Effector memory CD4-positive, alpha-beta T cell (primary cell): ENCODE measurements at regions not wholly inside any gene's neighbourhood (a gene's known extent, or its start where the extent isn't known, plus 50 kb on each side); places are given as distances from the start of the nearest gene placed in this dataset.
"Not testable (repeated sequence)": the region's sequence is repeated elsewhere in the genome, so short reads cannot be mapped to it uniquely, and the experiment has no call there.

Source experiments
- DNase-seq, 3 donors: peaks; one replicate each; pipeline ENCODE4 v3.0.0-alpha.2; 2020
- H3K27ac ChIP-seq: 2 replicates; pipeline ENCODE4 v1.7.0; 2013; ENCODE audit warnings: mild to moderate bottlenecking, low read length, moderate library complexity; ENCODE audit not compliant: insufficient read depth, poor library complexity, severe bottlenecking
- H3K27me3 ChIP-seq: replicated peaks from 2 replicates; pipeline ENCODE4 v1.7.0; 2013; ENCODE audit warnings: mild to moderate bottlenecking, low read length; ENCODE audit not compliant: insufficient read depth, control insufficient read depth, poor library complexity, severe bottlenecking
- H3K36me3 ChIP-seq: 2 replicates; pipeline ENCODE4 v1.7.0; 2013; ENCODE audit warnings: mild to moderate bottlenecking, low read length, moderate library complexity; ENCODE audit not compliant: control insufficient read depth, insufficient read depth
- H3K4me1 ChIP-seq: 2 replicates; pipeline ENCODE4 v1.7.0; 2013; ENCODE audit warnings: low read length, mild to moderate bottlenecking; ENCODE audit not compliant: control insufficient read depth, insufficient read depth, poor library complexity, severe bottlenecking
- H3K4me3 ChIP-seq: 2 replicates; pipeline ENCODE4 v1.7.0; 2013; ENCODE audit warnings: low read length, low read depth, mild to moderate bottlenecking; ENCODE audit not compliant: insufficient read depth, poor library complexity, severe bottlenecking
- H3K9me3 ChIP-seq: 2 replicates; pipeline ENCODE4 v1.7.0; 2013; ENCODE audit warnings: mild to moderate bottlenecking, low read length, moderate library complexity; ENCODE audit not compliant: control insufficient read depth

DNA sequence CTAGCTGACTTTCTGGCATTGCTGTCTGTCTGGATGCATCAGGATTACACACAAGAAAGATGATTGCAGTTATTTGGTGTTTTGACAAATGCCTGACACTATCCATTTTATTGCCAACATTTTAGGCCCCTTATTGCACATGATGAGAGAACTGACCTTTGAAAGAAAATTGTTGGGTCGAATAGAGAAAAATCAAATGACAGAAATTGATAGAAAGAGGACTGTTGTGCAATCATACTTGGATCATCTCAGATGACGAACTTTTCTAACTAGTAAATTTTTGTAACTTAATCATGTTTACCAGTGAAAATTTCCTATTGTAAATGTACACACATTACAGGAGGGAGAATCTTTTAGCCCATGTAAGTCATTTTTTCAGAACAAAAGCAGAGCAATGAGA is 251.5 kb upstream of the USP15 start:
- no peaks in the 10 kb centered on the region for H3K4me1 ChIP-seq
- H3K27me3 ChIP-seq = no peaks in the 10 kb centered on the region
- no peaks in the 10 kb centered on the region for H3K36me3 ChIP-seq
- H3K4me3 ChIP-seq = no peak overlapping the region
- no peak for DNase-seq
- H3K9me3 ChIP-seq = no peaks in the 10 kb centered on the region
- no peak overlapping the region for H3K27ac ChIP-seq

DNA sequence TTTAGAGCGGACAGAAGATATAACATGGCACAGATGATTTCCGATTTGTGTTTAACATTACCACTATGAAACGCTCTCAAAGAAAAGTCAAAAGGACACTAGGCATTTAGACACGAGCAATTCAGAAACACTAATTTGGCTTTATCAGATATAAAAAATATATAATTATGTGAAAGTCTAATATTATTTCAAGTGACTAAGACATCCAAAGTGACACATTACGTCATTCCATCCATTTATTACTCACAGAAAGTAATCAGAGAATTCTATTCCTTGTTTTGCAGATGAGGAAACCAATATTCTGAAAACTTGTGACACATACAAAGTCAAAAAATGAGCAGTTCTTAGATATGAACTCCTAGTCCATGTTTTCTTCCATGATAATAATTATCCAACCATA is 250.8 kb upstream of the USP15 start:
- H3K27ac ChIP-seq = no peak overlapping the region
- no peaks in the 10 kb centered on the region for H3K36me3 ChIP-seq
- H3K4me3 ChIP-seq = no peak overlapping the region
- no peaks in the 10 kb centered on the region for H3K27me3 ChIP-seq
- no peaks in the 10 kb centered on the region for H3K9me3 ChIP-seq
- no peak for DNase-seq
- H3K4me1 ChIP-seq = no peaks in the 10 kb centered on the region

DNA sequence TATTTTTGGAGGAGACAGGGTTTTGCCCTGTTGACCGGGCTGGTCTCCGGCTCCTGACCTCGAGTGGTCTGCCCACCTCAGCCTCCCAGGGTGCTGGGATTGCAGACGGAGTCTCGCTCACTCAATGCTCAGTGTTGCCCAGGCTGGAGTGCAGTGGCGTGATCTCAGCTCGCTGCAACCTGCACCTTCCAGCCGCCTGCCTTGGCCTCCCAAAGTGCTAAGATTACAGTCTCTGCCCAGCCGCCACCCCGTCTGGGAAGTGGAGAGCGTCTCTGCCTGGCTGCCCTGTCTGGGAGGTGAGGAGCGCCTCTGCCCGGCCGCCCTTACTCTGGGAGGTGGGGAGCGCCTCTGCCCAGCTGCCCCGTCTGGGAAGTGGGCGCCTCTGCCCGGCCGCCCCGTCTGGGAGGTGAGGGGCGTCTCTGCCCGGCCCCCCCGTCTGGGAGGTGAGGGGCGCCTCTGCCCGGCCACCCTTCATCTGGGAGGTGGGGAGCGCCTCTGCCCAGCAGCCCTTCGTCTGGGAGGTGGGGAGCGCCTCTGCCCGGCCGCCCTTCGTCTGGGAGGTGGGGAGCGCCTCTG is 249.8 kb upstream of the USP15 start:
- H3K4me1 ChIP-seq, DNase-seq, H3K27me3 ChIP-seq, H3K27ac ChIP-seq, H3K9me3 ChIP-seq, H3K36me3 ChIP-seq, H3K4me3 ChIP-seq: not testable (repeated sequence)

DNA sequence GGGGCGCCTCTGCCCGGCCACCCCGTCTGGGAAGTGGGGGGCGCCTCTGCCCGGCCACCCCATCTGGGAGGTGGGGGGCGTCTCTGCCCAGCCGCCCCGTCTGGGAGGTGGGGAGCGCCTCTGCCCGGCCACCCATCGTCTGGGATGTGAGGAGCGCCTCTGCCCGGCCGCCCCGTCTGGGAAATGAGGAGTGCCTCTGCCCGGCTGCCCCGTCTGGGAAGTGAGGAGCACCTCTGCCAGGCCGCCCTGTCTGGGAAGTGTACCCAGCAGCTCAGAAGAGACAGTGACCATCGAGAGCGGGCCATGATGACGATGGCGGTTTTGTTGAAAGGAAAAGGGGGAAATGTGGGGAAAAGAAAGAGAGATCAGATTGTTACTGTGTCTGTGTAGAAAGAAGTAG is 249.2 kb upstream of the USP15 start:
- H3K9me3 ChIP-seq, H3K27me3 ChIP-seq, DNase-seq, H3K36me3 ChIP-seq, H3K4me3 ChIP-seq, H3K27ac ChIP-seq, H3K4me1 ChIP-seq: not testable (repeated sequence)

DNA sequence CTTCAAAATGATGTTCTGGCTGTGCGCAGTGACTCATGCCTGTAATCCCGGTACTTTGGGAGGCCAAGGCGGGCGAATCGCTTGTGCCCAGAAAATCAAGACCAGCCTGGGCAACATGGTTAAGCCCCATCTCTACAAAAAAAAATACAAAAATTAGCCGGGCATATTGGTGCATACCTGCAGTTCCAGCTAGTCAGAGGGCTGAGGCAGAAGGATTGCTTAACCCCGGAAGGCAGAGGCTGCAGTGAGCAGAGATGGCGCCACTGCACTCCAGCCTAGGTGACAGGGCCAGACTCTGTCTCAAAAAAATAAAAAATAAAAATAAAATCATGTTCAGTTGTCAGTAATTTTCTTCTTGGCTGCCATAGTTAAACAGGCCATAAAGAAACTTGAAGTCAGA is 245.9 kb upstream of the USP15 start:
- no peaks in the 10 kb centered on the region for H3K27me3 ChIP-seq
- H3K9me3 ChIP-seq = no peaks in the 10 kb centered on the region
- H3K4me1 ChIP-seq = no peaks in the 10 kb centered on the region
- H3K36me3 ChIP-seq = no peaks in the 10 kb centered on the region
- no peak overlapping the region for H3K27ac ChIP-seq
- no peak overlapping the region for H3K4me3 ChIP-seq
- DNase-seq = no peak

DNA sequence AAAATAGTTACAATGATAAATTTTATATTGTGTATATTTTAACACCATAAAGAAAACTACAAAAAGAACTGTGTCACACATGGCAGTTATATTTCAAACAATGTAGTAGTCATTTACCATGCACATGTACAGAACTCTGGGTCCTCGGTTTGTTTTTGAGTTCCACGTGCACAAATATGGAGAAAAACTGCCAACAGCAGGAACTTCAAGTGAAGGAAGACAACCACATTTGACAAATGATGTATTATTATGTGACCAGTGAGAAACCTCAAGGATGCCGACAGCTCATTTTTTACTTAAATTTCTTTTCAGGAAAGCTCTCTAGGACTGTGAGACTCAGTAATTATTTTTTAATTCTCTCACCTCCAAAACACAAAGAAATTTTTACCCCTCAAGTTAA is 244.2 kb upstream of the USP15 start:
- Histone ChIP-seq H3K27ac (no peak overlapping the region), H3K36me3 (no peaks in the 10 kb centered on the region), H3K4me3 (no peak overlapping the region), H3K4me1 (no peaks in the 10 kb centered on the region), H3K9me3 (no peaks in the 10 kb centered on the region), H3K27me3 (no peaks in the 10 kb centered on the region)
- DNase-seq = no peak

DNA sequence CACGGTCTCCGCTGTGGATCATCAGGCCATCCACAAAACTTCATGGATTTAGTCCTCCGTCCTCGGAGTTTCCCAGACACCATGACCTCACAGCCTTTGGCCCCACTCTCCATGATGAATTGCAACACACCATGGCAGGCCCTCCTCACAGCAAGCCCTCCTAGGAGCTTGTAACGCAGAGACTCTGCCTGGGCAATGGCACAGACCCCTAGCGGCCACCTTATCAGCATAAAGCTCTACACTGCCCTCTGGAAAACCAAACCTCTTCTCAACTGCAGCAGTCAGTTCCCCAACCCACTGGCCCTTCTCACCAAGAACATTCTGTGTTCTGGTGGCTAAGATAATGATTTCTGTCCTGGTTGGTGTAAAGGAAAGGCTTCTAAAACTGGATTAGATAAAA is 238.4 kb upstream of the USP15 start:
- H3K27ac ChIP-seq = no peak overlapping the region
- no peaks in the 10 kb centered on the region for H3K9me3 ChIP-seq
- no peaks in the 10 kb centered on the region for H3K36me3 ChIP-seq
- no peak for DNase-seq
- H3K4me1 ChIP-seq = no peaks in the 10 kb centered on the region
- H3K4me3 ChIP-seq = no peak overlapping the region
- H3K27me3 ChIP-seq = no peaks in the 10 kb centered on the region

DNA sequence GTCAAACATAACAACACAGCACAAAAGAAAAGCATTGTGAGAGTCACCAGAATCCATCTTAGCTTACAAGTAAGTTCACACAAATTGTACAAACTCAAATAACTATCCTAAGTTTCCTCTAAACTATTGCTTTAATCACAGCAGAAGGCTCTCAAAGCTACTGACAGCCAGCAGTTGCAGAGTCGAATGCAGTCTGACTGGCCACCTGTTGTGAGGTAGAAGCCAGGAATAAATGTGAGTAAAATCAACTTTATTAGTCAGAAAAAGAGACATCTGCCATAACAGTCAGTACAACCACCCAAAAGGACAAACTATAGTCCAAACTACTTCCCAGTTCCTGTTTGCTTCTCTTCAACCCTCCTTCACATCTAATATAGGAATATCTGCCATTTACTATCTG is 231.7 kb upstream of the USP15 start:
- Histone ChIP-seq H3K27me3 (no peaks in the 10 kb centered on the region), H3K27ac (no peak overlapping the region), H3K4me3 (no peak overlapping the region), H3K9me3 (no peaks in the 10 kb centered on the region), H3K4me1 (no peaks in the 10 kb centered on the region), H3K36me3 (no peaks in the 10 kb centered on the region)
- no peak for DNase-seq

DNA sequence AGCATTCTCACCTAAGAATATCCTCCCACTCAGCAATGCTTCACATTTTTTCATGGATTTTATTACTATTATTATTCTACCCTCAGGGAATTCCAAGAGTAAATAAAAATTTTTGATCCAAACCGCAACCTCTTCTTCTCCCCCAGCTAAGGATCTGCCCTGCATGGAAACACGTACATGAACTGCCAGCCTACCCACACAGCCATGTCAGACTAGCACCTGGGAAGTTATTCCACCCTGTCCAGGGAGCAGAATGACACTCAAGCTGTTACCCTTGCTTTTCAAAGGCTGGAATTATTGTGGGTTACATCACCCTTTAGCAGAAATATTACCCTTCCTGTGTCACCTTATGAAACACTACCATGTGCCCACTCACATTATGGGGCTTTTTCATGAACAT is 227.3 kb upstream of the USP15 start:
- H3K27me3 ChIP-seq = no peaks in the 10 kb centered on the region
- no peak overlapping the region for H3K4me3 ChIP-seq
- no peak overlapping the region for H3K27ac ChIP-seq
- H3K36me3 ChIP-seq = no peaks in the 10 kb centered on the region
- H3K4me1 ChIP-seq = no peaks in the 10 kb centered on the region
- no peaks in the 10 kb centered on the region for H3K9me3 ChIP-seq
- DNase-seq = no peak

DNA sequence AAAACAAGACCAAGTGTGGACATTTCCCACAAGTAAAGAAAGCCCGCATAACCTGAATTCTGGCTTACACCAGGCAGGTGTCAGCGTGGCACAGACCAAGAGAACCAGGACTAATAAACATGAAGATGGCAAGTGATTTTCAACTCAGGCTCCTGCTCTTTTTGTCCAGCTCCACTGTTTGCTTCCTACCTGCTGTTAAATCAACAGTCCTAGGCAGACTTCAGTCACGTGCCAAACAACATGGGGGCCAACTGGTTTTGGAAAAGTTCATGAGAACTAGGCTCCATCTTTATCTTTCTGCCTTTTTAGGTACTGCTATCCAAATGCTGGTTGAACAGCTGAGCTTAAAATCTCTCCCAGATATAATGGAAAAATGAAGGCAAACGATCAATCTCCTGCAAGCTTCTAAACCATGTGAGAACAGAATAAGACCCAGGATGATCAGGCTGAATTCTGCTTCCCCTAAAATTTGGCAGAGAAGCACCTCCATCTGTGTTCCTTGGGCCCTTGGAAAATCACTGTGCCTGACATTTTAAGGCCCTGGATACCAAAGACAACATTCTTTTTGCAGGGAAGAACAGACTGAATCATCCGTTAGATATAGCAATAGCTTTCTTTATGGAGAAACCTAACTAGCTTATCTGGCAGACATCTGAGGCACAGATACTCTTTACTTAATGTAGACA is 215.6 kb upstream of the USP15 start:
- Histone ChIP-seq H3K4me3 (no peak overlapping the region), H3K27me3 (no peaks in the 10 kb centered on the region), H3K4me1 (no peaks in the 10 kb centered on the region), H3K27ac (no peak overlapping the region), H3K36me3 (no peaks in the 10 kb centered on the region), H3K9me3 (no peaks in the 10 kb centered on the region)
- DNase-seq = no peak
